Stimulated activated CD8-positive, alpha-beta memory T cell treated with anti-CD3 and anti-CD28 coated beads, Interleukin-12 subunit alpha, Interleukin-12 subunit beta, amount 100 ng/mL, for 24 hours (primary cell): ENCODE measurements at regions not wholly inside any gene's neighbourhood (a gene's known extent, or its start where the extent isn't known, plus 50 kb on each side); places are given as distances from the start of the nearest gene placed in this dataset.

Source experiments
- DNase-seq: peaks from one replicate; pipeline ENCODE4 v3.0.0-alpha.2; 2020; ENCODE audit errors: extremely low read depth

DNA sequence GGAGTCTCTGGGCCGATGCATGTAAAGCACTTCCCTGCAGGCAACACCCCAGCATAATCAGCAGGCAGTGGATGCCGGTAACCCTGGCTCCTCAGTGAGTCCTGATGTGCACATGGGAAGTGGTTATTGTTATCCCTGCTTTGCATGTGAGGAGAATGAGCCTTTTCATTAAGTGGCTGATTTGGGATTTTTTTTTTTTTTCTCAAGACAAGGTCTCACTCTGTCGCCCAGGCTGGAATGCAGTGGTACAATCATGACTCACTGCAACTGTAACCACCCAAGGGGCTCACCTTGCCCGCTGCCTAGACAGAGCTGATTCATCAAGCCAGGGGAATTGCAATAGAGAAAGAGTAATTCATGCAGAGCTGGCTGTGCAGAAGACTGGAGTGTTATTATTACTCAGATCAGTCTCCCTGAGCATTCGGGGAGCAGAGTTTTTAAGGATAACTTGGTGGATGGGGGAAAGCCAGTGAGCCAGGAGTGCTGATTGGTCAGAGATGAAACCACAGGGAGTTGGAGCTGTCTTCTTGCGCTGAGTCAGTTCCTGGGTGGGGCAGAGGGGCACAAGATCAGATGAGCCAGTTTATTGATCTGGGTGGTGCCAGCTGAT is 95.4 kb downstream of the SOCS6 start:
- DNase-seq, result no peak

DNA sequence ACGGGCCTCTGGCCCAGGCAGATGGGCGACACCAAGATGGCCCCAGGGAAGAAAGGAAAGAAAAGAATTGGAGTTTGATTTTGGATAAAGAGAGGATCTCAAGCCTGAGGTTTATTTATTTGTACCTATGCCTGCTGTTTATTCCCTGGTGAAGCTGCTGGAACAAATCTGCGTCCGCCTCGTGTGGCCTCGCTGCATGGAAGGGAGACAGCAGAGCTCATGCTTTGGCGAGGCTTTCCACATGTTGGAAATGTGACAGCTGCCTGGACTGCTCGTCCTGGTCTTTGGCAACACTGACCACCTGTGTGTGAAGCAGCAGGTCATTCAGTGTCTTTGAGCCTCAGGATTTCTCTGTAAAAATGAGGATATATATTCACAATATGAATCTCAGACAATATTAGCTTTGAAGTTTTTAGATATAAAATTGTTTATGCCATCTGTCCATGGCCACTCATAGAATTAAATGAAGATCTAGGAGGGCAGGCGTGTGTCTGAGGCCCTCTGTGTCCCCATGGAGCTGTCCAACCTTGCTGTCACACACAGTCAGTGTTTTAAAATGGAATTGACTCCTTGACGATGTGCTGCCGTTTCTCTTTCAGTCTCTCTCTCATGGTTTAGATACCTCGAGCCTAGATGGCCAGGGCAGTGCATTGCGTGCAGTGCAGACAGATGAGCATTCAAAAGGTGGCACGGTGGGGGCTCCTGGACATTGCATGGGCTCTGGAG is 94.3 kb downstream of the SOCS6 start:
- no peak for DNase-seq

DNA sequence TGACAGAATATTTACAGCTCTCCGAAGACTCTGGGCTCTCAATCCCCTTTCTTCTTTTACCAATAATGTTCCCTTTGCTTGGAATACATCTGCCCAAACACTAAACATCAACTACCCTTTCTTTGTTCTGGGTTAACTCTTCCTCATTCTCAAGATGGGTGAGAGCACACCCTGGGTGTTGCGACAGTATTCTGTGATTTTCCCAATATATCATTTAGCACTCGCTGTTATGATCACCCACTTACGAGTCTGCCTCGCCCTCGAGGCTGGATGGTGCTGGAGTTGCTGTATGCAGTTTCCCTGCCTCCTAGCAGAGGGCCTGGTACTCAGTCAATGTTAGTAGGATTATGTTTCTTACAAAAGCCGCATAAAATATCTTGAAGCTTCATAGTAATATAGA is 93.2 kb downstream of the SOCS6 start:
- DNase-seq, result no peak

DNA sequence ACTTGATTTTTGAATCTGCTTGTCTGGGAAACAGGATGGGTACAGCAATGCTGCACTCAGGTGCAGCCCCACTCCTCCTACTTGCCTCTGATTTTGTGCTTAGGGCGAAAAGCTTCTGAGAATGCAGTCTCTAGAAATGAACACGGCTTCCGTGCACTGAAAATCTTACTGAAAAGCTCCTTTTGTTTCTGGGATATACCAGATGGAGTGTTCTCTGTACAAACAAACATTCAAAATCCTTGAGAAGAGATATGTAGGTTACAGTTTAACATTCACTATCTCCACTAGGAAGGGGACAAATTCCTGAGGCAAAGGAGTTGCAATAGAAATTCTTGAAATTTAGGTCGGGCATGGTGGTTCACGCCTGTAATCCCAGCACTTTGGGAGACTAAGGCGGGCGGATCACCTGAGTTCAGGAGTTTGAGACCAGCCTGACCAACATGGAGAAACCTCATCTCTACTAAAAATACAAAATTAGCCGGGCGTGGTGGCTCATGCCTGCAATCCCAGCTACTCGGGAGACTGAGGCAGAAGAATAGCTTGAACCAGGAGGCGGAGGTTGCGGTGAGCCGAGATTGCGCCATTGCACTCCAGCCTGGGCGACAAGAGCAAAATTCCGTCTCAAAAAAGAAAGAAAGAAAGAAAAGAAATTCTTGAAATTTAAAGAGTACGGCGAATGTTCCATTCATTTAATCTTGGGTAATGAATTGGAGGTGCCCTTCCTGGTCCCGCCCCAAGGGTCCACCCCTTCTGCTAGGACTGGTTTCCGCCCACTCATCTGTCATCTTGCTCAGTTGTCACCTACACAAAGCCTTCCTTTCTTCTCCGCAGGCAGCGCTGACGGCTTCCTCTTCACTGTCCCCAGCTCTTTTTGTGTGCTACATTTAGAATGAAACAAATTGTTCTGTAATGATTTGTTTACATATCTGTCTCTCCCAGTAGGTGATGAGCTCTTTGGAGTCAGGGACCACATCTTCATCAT is 92.4 kb downstream of the SOCS6 start:
- no peak for DNase-seq
